ENCODE measurements at regions not wholly inside any gene's neighbourhood (a gene's known extent, or its start where the extent isn't known, plus 50 kb on each side); places are given as distances from the start of the nearest gene placed in this dataset.

- Histone ChIP-seq H3K27me3 (peaks cover 0 to 14% of the 10 kb centered on the region in 2 donors), H3K36me3 (no peaks in the 10 kb centered on the region), H3K27ac (no peak overlapping the region), H3K9me3 (peaks cover 0 to under 1% of the 10 kb centered on the region in 2 donors), H3K4me1 (no peaks in the 10 kb centered on the region), H3K4me3 (no peak overlapping the region)
- ATAC-seq = no peak
- no peak for TF ChIP-seq CTCF (IDR thresholded peaks at IDR 0.05)
- intact Hi-C loops (cut with DNase I) = loop anchor here in 1 of 2 donors (10.0 kb wide), 1 partner anchor 357 kb away; no protein-coding TSS in a partner anchor
- peak in 2 of 4 donors; percentile 10 to 67 for DNase-seq
These were observed 294.3 kb upstream of the RTL1 start for GRCh38 chr14:101197595-101198397.

- peaks cover 0 to 5% of the 10 kb centered on the region in 2 donors for H3K9me3 ChIP-seq
- no peaks in the 10 kb centered on the region for H3K4me1 ChIP-seq
- no peak for ATAC-seq
- DNase-seq = peak in 2 of 4 donors; percentile 11 to 59
- no peaks in the 10 kb centered on the region for H3K36me3 ChIP-seq
- peaks cover 0 to 8% of the 10 kb centered on the region in 2 donors for H3K27me3 ChIP-seq
- no peak overlapping the region for H3K4me3 ChIP-seq
- intact Hi-C loops (cut with DNase I) = loop anchor here in 1 of 2 donors (10.0 kb wide), 1 partner anchor 356 kb away; no protein-coding TSS in a partner anchor
- H3K27ac ChIP-seq = no peak overlapping the region
- TF ChIP-seq CTCF (IDR thresholded peaks at IDR 0.05) = no peak
These were observed 295.0 kb upstream of the RTL1 start for GRCh38 chr14:101198398-101199027.

- no peaks in the 10 kb centered on the region for H3K4me1 ChIP-seq
- no peaks in the 10 kb centered on the region for H3K36me3 ChIP-seq
- no peak for TF ChIP-seq CTCF (IDR thresholded peaks at IDR 0.05)
- peaks cover 0 to 5% of the 10 kb centered on the region in 2 donors for H3K27me3 ChIP-seq
- ATAC-seq (no peak), DNase-seq (peak in 1 of 4 donors; percentile 22)
- intact Hi-C loops (cut with DNase I) = loop anchor here in 1 of 2 donors (10.0 kb wide), 1 partner anchor 356 kb away; no protein-coding TSS in a partner anchor
- peaks cover 0 to 6% of the 10 kb centered on the region in 2 donors for H3K9me3 ChIP-seq
- no peak overlapping the region for H3K27ac ChIP-seq
- H3K4me3 ChIP-seq = no peak overlapping the region
These were observed 295.7 kb upstream of the RTL1 start for GRCh38 chr14:101199028-101199770.

- intact Hi-C loops (cut with DNase I) = no loop called here
- TF ChIP-seq CTCF (IDR thresholded peaks at IDR 0.05) = no peak
- Histone ChIP-seq H3K27ac (no peak overlapping the region), H3K4me3 (no peak overlapping the region), H3K9me3 (peaks cover 0 to 15% of the 10 kb centered on the region in 2 donors), H3K36me3 (no peaks in the 10 kb centered on the region), H3K4me1 (no peaks in the 10 kb centered on the region), H3K27me3 (no peaks in the 10 kb centered on the region)
- no peak for ATAC-seq
- peak in 1 of 4 donors; percentile 17 for DNase-seq
These were observed 296.6 kb upstream of the RTL1 start for GRCh38 chr14:101200008-101200649.

Measured in left lung (tissue), 4 donors.